Lower lobe of right lung (tissue), 2 donors: ENCODE measurements at regions not wholly inside any gene's neighbourhood (a gene's known extent, or its start where the extent isn't known, plus 50 kb on each side); places are given as distances from the start of the nearest gene placed in this dataset.
A peak's percentile ranks its signal among the peaks of the same experiment; 100 is the strongest.

Experiments
- ATAC-seq, 2 donors: fragments of 200-7000 bp; cut with Tn5 transposase; one replicate each; pipeline ENCODE4 v1.9.1; 2020 to 2022; ENCODE audit warnings: mild to moderate bottlenecking in 2 of 2, moderate library complexity in 2 of 2
- DNase-seq: peaks from one replicate; pipeline ENCODE4 v3.0.0-alpha.2; 2020
- H3K27ac ChIP-seq: fragments of 200-600 bp; one replicate; pipeline ENCODE4 v1.8.0; 2022
- H3K27me3 ChIP-seq: fragments of 200-600 bp; one replicate; pipeline ENCODE4 v1.8.0; 2022; ENCODE audit warnings: low read depth
- H3K36me3 ChIP-seq: fragments of 200-600 bp; one replicate; pipeline ENCODE4 v1.8.0; 2022; ENCODE audit warnings: mild to moderate bottlenecking
- H3K4me1 ChIP-seq: fragments of 200-600 bp; one replicate; pipeline ENCODE4 v1.8.0; 2022
- H3K4me3 ChIP-seq: fragments of 200-600 bp; one replicate; pipeline ENCODE4 v1.8.0; 2022; ENCODE audit warnings: mild to moderate bottlenecking
- H3K9me3 ChIP-seq: fragments of 200-600 bp; one replicate; pipeline ENCODE4 v1.8.0; 2022
- CTCF ChIP-seq: fragments of 200-600 bp; IDR thresholded peaks from one replicate; pipeline ENCODE4 v1.8.0; 2022; ENCODE audit warnings: antibody characterized with exemption, mild to moderate bottlenecking
- intact Hi-C: fragments of 100-400 bp; cut with DNase I; formaldehyde crosslinking; loops from one replicate; pipeline ENCODE4 v1.11.0; 2022
- donor health status: DM: no; HTN: yes; CAD: no; lungs with severe emphysema.

DNA sequence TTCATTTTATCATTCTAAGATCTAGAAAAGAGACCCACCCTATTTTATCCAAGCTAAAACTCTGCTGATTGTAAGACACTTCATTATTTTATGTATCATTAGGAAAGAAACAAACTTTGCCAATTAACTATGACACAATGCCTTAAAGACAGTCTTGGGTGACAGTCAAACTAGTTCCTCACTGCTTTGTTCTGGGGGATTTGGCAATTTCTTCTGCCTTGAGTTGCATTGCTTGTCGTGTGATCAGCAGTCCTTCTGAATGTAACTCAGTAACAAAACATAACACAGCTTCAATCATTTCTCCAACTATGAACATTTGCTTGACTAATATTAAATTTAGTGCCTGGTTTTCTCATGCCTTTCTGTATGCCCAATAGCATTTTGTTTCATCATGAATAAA, 577.9 kb upstream of the DIPK2B start:
- Histone ChIP-seq H3K4me3 (no peak overlapping the region), H3K4me1 (peaks cover 7% of the 10 kb centered on the region), H3K27ac (no peak overlapping the region), H3K36me3 (no peaks in the 10 kb centered on the region), H3K27me3 (no peaks in the 10 kb centered on the region), H3K9me3 (no peaks in the 10 kb centered on the region)
- TF ChIP-seq CTCF: no peak
- intact Hi-C loops: no loop called here
- DNase-seq (no peak), ATAC-seq (no peak)

- H3K27me3 ChIP-seq: no peaks in the 10 kb centered on the region
- ATAC-seq (no peak), DNase-seq (no peak)
- no peak overlapping the region for H3K4me3 ChIP-seq
- intact Hi-C loops: no loop called here
- H3K4me1 ChIP-seq: peaks cover 10% of the 10 kb centered on the region
- no peak overlapping the region for H3K27ac ChIP-seq
- H3K9me3 ChIP-seq: no peaks in the 10 kb centered on the region
- no peak for TF ChIP-seq CTCF
- H3K36me3 ChIP-seq: no peaks in the 10 kb centered on the region
Observed at GRCh38 chrX:45777366-45777765, 576.7 kb upstream of the DIPK2B start.

GRCh38 chrX:45775468-45775867, 574.8 kb upstream of the DIPK2B start:
- no peak overlapping the region for H3K27ac ChIP-seq
- no peaks in the 10 kb centered on the region for H3K36me3 ChIP-seq
- DNase-seq (no peak), ATAC-seq (no peak)
- intact Hi-C loops: no loop called here
- no peaks in the 10 kb centered on the region for H3K27me3 ChIP-seq
- H3K4me1 ChIP-seq: peaks cover 26% of the 10 kb centered on the region
- no peaks in the 10 kb centered on the region for H3K9me3 ChIP-seq
- no peak for TF ChIP-seq CTCF
- H3K4me3 ChIP-seq: no peak overlapping the region

DNA sequence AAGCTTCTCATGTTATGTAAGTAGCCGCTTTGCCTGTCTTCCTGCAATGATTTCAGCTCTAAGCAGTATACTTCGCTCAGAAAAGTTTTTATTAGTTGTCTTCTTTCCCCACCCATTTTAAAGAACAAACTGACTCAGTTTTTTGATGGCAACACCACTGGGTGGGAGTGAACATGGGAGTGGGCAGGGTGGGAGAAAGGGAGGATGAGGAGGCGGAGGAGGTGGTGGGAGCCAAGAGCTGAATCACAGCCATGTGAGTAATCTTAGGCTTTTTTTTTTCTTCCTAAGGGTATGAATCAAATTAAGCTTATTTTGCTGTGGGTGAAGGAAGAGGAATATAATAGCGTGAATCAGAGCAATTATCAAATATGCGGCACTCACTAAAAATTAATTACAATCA, 574.3 kb upstream of the DIPK2B start:
- H3K27ac ChIP-seq: peak overlapping the region; percentile 6
- ATAC-seq: peak in 1 of 2 donors; percentile 13
- H3K36me3 ChIP-seq: no peaks in the 10 kb centered on the region
- no peak for DNase-seq
- intact Hi-C loops: no loop called here
- H3K27me3 ChIP-seq: no peaks in the 10 kb centered on the region
- no peak overlapping the region for H3K4me3 ChIP-seq
- H3K4me1 ChIP-seq: peaks cover 26% of the 10 kb centered on the region
- no peaks in the 10 kb centered on the region for H3K9me3 ChIP-seq
- no peak for TF ChIP-seq CTCF

- intact Hi-C loops: no loop called here
- ATAC-seq (no peak), DNase-seq (no peak)
- Histone ChIP-seq H3K4me1 (peaks cover 26% of the 10 kb centered on the region), H3K36me3 (no peaks in the 10 kb centered on the region), H3K27me3 (no peaks in the 10 kb centered on the region), H3K27ac (no peak overlapping the region), H3K9me3 (no peaks in the 10 kb centered on the region), H3K4me3 (no peak overlapping the region)
- TF ChIP-seq CTCF: no peak
Observed at GRCh38 chrX:45773572-45773971, 572.9 kb upstream of the DIPK2B start.
